Retinal pigment epithelial cell (primary cell): ENCODE measurements at regions not wholly inside any gene's neighbourhood (a gene's known extent, or its start where the extent isn't known, plus 50 kb on each side); places are given as distances from the start of the nearest gene placed in this dataset.

ENCODE experiments used
- DNase-seq: peaks from one replicate; pipeline ENCODE4 v3.0.0-alpha.2; 2010; ENCODE audit warnings: low read depth
- H3K4me3 ChIP-seq: 2 replicates; pipeline ENCODE4 v1.5.1; 2011; ENCODE audit warnings: mild to moderate bottlenecking, low read length, control low read depth, moderate library complexity
- CTCF ChIP-seq: conservative IDR thresholded peaks from 2 replicates; pipeline ENCODE4 v1.5.1; 2011; ENCODE audit warnings: low read depth, low read length, control low read depth, inconsistent platforms

DNA sequence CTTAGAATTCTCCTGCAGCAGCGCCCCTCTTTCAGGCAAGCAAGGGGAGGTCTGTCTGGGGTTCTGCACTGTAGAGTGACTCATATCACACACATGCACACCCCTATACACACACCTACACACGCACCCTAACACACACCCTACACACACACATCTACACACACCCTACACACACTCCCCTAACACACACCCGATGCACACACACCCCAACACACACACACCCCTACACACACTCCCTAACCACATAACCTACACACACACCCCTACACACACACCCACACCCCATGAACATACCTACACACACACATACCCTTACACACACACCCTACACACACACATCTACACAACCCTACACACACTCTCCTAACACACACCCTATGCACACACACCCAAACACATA lies 493.2 kb downstream of the IRS2 start:
- DNase-seq = no peak
- TF ChIP-seq CTCF = no peak
- no peak overlapping the region for H3K4me3 ChIP-seq

GRCh38 chr13:109288151-109288709 lies 498.2 kb downstream of the IRS2 start:
- H3K4me3 ChIP-seq = no peak overlapping the region
- no peak for TF ChIP-seq CTCF
- no peak for DNase-seq

GRCh38 chr13:109287553-109287952 lies 498.8 kb downstream of the IRS2 start:
- DNase-seq = no peak
- no peak for TF ChIP-seq CTCF
- H3K4me3 ChIP-seq = no peak overlapping the region

GRCh38 chr13:109285586-109285985 lies 500.8 kb downstream of the IRS2 start:
- TF ChIP-seq CTCF = no peak
- no peak overlapping the region for H3K4me3 ChIP-seq
- DNase-seq = no peak

DNA sequence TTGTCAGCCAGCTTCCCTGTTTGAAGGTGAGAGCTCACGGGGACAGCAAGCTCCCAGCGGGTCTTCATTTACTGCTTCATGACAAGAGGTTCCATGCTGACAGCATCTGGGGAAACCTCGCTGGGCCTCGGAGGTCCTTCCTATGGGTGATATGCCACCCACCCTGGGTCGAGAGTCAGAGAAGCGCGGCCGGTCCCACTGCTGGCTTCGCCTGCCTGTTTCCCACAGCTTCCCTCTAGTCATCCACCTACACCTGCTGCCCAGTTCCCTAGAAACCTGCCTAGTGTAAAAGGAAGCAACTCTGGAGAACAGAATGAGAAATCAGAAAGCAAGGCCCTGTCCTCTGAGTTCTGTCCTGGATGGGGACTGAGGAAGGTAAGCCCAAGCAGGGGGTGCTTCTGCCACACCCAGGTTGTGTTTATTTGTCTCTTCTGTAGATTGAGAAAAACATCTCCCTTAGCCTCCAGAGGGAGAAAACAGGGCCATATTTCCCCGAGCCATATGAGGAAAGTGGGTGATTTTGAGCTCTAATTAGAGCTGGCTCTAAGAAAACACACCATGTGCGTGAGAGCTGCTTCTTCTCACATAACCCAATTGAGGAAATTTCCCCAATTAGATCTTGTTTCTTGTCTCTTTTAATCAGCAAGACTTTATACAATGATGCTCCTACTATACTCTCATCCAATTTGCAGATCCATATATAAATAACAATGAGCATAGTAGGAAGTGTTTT lies 504.3 kb downstream of the IRS2 start:
- TF ChIP-seq CTCF = no peak
- DNase-seq = no peak
- no peak overlapping the region for H3K4me3 ChIP-seq

DNA sequence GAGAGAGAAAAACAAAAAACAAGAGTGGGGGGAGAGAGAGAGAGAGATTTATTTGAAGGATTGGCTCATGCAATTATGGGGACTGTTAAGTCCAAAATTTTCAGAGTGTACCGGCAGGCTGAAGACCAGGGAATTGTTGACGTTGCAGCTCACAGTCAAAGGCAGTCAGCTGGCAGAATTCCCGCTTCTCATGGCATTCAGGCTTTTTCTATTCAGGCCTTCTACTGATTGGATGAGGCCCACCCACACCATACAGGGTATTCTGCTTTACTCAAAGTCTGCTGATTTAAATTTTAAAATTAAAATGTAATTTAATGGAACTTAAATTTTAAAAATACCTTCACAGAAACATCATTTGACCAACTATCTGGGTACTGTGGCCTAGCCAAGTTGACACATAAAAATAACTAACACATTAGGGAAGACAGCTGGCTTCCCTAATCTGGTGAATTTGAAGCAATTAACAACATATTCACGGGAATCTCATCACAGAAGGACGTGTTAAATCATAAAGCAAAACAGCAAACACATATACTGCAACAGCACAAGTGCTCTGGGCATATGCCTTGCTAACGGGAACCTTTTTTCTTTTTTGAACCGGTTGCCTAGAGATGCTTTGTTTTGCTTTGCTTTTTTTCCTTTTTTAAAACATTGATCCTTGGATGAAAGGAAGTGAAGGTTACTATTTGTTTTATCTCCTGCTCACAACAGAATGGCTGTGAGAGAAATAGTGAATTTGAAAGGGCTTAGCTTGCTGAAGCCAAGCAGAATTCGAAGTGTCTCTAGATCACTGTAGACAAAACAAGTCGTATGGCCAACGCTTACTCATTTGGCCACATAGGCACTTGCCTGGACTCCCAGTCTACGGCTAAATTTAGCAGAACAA lies 505.1 kb downstream of the IRS2 start:
- TF ChIP-seq CTCF = no peak
- H3K4me3 ChIP-seq = no peak overlapping the region
- no peak for DNase-seq

DNA sequence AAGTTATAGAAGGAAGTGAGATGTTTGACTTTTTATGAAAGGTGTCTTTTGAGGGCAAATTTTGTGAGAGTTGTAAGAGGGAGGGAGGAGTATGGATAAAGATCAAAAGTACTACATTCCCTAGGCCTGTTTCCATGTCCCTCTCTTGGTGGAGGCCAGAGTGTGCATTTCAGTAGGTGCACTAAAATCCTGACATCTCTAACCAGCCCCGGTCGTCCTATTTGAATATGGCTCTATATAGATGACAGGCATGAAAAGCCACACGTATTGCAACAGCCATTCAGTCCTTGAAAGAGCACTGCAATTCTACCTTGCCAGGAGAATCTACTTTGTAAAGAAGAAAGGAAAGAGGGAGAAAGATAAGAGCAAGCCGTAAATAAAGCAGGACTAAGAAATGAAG lies 510.1 kb downstream of the IRS2 start:
- no peak overlapping the region for H3K4me3 ChIP-seq
- no peak for TF ChIP-seq CTCF
- no peak for DNase-seq
